CD4-positive, alpha-beta T cell (primary cell): ENCODE measurements at regions not wholly inside any gene's neighbourhood (a gene's known extent, or its start where the extent isn't known, plus 50 kb on each side); places are given as distances from the start of the nearest gene placed in this dataset.

Experiments
- ATAC-seq: fragments of 200-7000 bp; cut with Tn5 transposase; one replicate; pipeline ENCODE4 v1.10.0; 2022; ENCODE audit warnings: mild to moderate bottlenecking; ENCODE audit not compliant: poor library complexity
- CTCF ChIA-PET: fragments of 350-600 bp; sonication (Branson Sonifier 250); formaldehyde crosslinking; loops from one replicate; lab custom pipeline; 2021; ENCODE audit warnings: antibody characterized with exemption, inconsistent platforms; lab: Charles Lee
- POLR2A ChIA-PET: fragments of 350-600 bp; sonication (Branson Sonifier 250); formaldehyde crosslinking; loops from one replicate; lab custom pipeline; 2021; ENCODE audit warnings: antibody characterized with exemption, inconsistent platforms; lab: Charles Lee
- DNase-seq, 14 experiments: peaks; one replicate each; pipeline ENCODE4 v3.0.0-alpha.2; 2013 to 2020; ENCODE audit warnings: mixed read lengths in 2 of 14
- H3K27ac ChIP-seq, 2 donors: one replicate each; pipeline versions ENCODE4 v1.5.1 to v1.7.0; 2013; ENCODE audit warnings: low read length in 2 of 2, low read depth in 1 of 2, mild to moderate bottlenecking in 1 of 2
- H3K27me3 ChIP-seq, 2 experiments: 1 replicate in 1 of 2; 2 replicates in 1 of 2; pipeline versions ENCODE4 v1.6.1 to v1.7.0; 2013; ENCODE audit warnings: low read length in 2 of 2, control low read depth in 1 of 2, mild to moderate bottlenecking in 1 of 2, moderate library complexity in 1 of 2; ENCODE audit not compliant: insufficient read depth in 2 of 2, control insufficient read depth in 1 of 2
- H3K36me3 ChIP-seq: one replicate; pipeline ENCODE4 v1.6.1; 2013; ENCODE audit warnings: low read length, control low read depth; ENCODE audit not compliant: insufficient read depth
- H3K4me1 ChIP-seq: one replicate; pipeline ENCODE4 v1.6.1; 2013; ENCODE audit warnings: low read length, control low read depth; ENCODE audit not compliant: insufficient read depth
- H3K4me3 ChIP-seq: one replicate; pipeline ENCODE4 v1.5.1; 2013; ENCODE audit warnings: mild to moderate bottlenecking, low read length, moderate library complexity
- H3K9me3 ChIP-seq, 2 experiments: 1 replicate in 1 of 2; 2 replicates in 1 of 2; pipeline versions ENCODE4 v1.6.1 to v1.7.0; 2013; ENCODE audit warnings: low read length in 2 of 2, mild to moderate bottlenecking in 2 of 2, control low read depth in 1 of 2, moderate library complexity in 1 of 2; ENCODE audit not compliant: control insufficient read depth in 1 of 2, insufficient read depth in 1 of 2
- H3K27ac Mint-ChIP-seq: one replicate; pipeline ENCODE4 v1.8.0; 2020; ENCODE audit warnings: mixed read lengths
- H3K27me3 Mint-ChIP-seq: one replicate; pipeline ENCODE4 v1.8.0; 2021; ENCODE audit warnings: mixed read lengths
- H3K36me3 Mint-ChIP-seq: one replicate; pipeline ENCODE4 v1.8.0; 2021; ENCODE audit warnings: low read depth, mixed read lengths
- H3K4me1 Mint-ChIP-seq: one replicate; pipeline ENCODE4 v1.8.0; 2021; ENCODE audit warnings: low read depth, mixed read lengths
- H3K4me3 Mint-ChIP-seq: one replicate; pipeline ENCODE4 v1.8.0; 2020; ENCODE audit warnings: mild to moderate bottlenecking, mixed read lengths
- H3K9me3 Mint-ChIP-seq: one replicate; pipeline ENCODE4 v1.8.0; 2020; ENCODE audit warnings: mixed read lengths
- intact Hi-C, 2 experiments: fragments of 100-400 bp; cut with DNase I in 1 of 2; cut with micrococcal nuclease in 1 of 2; formaldehyde crosslinking; loops; one replicate each; pipeline versions ENCODE4 v1.15.1 to v1.9.0; 2023 to 2025; cut with DNase I, micrococcal nuclease
- TF ChIP-seq, protein P1 (sequence below): fragments of 200-600 bp; IDR thresholded peaks from one replicate; pipeline ENCODE4 v1.8.0; 2022; ENCODE audit warnings: antibody characterized with exemption, mild to moderate bottlenecking

DNA sequence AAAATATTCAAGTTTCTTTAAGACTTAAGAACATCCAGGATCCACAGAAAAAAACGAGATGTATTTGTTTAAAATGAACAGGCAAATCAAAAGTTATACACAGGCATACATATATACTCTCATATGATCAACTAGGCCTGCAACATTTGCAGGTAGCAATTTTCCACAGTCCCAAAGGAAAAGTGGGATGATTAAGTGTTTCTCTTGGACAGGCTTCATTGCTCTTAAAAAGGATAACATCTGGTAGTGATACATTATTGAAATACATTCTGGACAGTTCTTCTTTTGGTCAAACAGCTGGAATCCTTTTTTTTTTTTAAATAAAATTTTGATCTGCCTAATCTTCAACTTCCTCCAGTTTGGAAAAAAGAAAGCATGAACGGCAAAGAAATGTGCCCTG lies 114.8 kb upstream of the TDRD3 start:
- H3K4me3 ChIP-seq = no peak overlapping the region
- H3K36me3 Mint-ChIP-seq = no peaks in the 10 kb centered on the region
- H3K4me1 ChIP-seq = no peaks in the 10 kb centered on the region
- H3K27me3 ChIP-seq = peaks cover 0 to 2% of the 10 kb centered on the region in 2 experiments
- ChIA-PET CTCF (no interaction called here), POLR2A (no interaction called here)
- no peaks in the 10 kb centered on the region for H3K9me3 Mint-ChIP-seq
- H3K27ac ChIP-seq = no peak overlapping the region
- no peak overlapping the region for H3K4me3 Mint-ChIP-seq
- ATAC-seq (no peak), DNase-seq (no peak)
- H3K36me3 ChIP-seq = no peaks in the 10 kb centered on the region
- peaks cover 15% of the 10 kb centered on the region for H3K27me3 Mint-ChIP-seq
- intact Hi-C loops = no loop called here
- H3K4me1 Mint-ChIP-seq = no peaks in the 10 kb centered on the region
- no peak overlapping the region for H3K27ac Mint-ChIP-seq
- TF ChIP-seq, protein P1, sequence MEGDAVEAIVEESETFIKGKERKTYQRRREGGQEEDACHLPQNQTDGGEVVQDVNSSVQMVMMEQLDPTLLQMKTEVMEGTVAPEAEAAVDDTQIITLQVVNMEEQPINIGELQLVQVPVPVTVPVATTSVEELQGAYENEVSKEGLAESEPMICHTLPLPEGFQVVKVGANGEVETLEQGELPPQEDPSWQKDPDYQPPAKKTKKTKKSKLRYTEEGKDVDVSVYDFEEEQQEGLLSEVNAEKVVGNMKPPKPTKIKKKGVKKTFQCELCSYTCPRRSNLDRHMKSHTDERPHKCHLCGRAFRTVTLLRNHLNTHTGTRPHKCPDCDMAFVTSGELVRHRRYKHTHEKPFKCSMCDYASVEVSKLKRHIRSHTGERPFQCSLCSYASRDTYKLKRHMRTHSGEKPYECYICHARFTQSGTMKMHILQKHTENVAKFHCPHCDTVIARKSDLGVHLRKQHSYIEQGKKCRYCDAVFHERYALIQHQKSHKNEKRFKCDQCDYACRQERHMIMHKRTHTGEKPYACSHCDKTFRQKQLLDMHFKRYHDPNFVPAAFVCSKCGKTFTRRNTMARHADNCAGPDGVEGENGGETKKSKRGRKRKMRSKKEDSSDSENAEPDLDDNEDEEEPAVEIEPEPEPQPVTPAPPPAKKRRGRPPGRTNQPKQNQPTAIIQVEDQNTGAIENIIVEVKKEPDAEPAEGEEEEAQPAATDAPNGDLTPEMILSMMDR = no peak
- H3K9me3 ChIP-seq = no peaks in the 10 kb centered on the region

DNA sequence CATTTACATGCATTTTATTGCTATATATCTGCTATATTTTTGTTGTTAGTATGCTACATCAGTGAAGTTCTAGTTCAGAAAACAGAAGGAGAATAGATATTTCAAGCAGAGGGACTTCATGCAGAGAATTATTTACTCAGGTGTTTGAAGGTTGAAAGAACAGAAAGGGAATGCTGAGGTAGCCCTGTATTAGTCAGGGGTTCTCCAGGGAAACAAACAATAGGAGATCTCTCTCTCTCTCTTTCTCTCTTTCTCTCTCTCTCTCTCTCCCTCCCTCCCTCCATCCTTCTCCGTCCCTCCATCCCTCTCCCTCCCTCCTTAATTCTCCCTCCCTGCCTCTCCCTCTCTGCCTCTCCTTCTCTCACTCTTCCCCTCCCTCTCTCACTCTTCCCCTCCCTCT lies 114.3 kb upstream of the TDRD3 start:
- no peaks in the 10 kb centered on the region for H3K36me3 Mint-ChIP-seq
- ATAC-seq = no peak
- DNase-seq = no peak
- H3K27ac Mint-ChIP-seq = no peak overlapping the region
- ChIA-PET CTCF (no interaction called here), POLR2A (no interaction called here)
- Histone ChIP-seq H3K4me1 (no peaks in the 10 kb centered on the region), H3K27me3 (peaks cover 0 to 2% of the 10 kb centered on the region in 2 experiments), H3K4me3 (no peak overlapping the region), H3K9me3 (no peaks in the 10 kb centered on the region), H3K27ac (no peak overlapping the region), H3K36me3 (no peaks in the 10 kb centered on the region)
- H3K9me3 Mint-ChIP-seq = no peaks in the 10 kb centered on the region
- intact Hi-C loops = no loop called here
- TF ChIP-seq, protein P1 = no peak
- no peaks in the 10 kb centered on the region for H3K4me1 Mint-ChIP-seq
- peaks cover 15% of the 10 kb centered on the region for H3K27me3 Mint-ChIP-seq
- H3K4me3 Mint-ChIP-seq = no peak overlapping the region

DNA sequence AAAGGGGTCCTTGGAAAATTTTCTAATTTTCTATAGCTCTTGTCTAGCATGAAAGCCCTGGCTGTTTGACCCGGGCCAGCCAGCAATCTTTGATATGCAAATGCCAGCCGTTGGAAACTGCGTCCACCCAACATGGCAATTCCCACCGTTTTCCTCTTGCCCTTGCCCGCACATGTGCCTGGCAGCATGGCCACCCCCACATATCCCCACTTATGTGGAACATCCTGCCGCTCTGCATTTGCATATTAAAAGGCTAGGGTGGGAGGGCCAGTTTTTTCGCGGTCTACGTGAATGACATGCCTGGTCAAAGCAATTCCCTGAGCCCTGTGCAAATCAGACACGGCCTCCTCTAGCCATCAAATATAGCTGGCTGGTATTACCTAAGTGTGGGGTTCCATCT lies 110.3 kb upstream of the TDRD3 start:
- no peak overlapping the region for H3K4me3 Mint-ChIP-seq
- TF ChIP-seq, protein P1 = no peak
- no peaks in the 10 kb centered on the region for H3K36me3 Mint-ChIP-seq
- no peaks in the 10 kb centered on the region for H3K4me1 ChIP-seq
- no peak overlapping the region for H3K27ac Mint-ChIP-seq
- ATAC-seq = no peak
- H3K27me3 Mint-ChIP-seq = peaks cover 6% of the 10 kb centered on the region
- ChIA-PET CTCF (no interaction called here), POLR2A (no interaction called here)
- no peaks in the 10 kb centered on the region for H3K9me3 Mint-ChIP-seq
- peaks cover 0 to 2% of the 10 kb centered on the region in 2 experiments for H3K27me3 ChIP-seq
- no peaks in the 10 kb centered on the region for H3K4me1 Mint-ChIP-seq
- DNase-seq = no peak
- no peaks in the 10 kb centered on the region for H3K9me3 ChIP-seq
- no peak overlapping the region for H3K4me3 ChIP-seq
- intact Hi-C loops = no loop called here
- no peaks in the 10 kb centered on the region for H3K36me3 ChIP-seq
- H3K27ac ChIP-seq = no peak overlapping the region
